Activated CD8-positive, alpha-beta memory T cell treated with anti-CD3 and anti-CD28 coated beads, Interleukin-2, amount 50 U/mL, for 1 hour (primary cell): ENCODE measurements at regions not wholly inside any gene's neighbourhood (a gene's known extent, or its start where the extent isn't known, plus 50 kb on each side); places are given as distances from the start of the nearest gene placed in this dataset.

Source experiments
- DNase-seq: peaks from one replicate; pipeline ENCODE4 v3.0.0-alpha.2; 2020; ENCODE audit errors: extremely low read depth

GRCh38 chr6:138550346-138550767, 51.1 kb upstream of the NHSL1 start:
- DNase-seq: no peak

- DNase-seq: no peak
These were observed 54.9 kb upstream of the NHSL1 start for GRCh38 chr6:138554146-138554545.

GRCh38 chr6:138555421-138555988, 56.2 kb upstream of the NHSL1 start:
- no peak for DNase-seq

DNA sequence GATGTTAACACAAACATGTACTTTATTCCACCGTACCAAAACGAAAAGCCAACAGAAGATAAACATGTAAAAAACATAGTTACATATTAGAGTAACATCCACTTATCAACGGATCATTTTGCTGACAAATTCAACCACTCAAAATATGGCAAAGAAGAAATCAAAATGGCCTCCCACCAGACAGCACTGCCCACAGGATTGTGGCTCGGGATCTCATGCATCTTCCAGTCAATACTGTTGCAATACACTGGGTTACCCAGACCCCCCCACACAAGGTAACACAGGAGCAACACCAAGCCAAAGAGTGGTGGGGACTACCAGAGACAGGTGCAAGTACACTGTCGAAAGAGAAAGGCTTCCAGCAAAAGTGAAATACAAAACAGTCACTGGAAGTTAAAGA, 57.9 kb upstream of the NHSL1 start:
- no peak for DNase-seq

DNA sequence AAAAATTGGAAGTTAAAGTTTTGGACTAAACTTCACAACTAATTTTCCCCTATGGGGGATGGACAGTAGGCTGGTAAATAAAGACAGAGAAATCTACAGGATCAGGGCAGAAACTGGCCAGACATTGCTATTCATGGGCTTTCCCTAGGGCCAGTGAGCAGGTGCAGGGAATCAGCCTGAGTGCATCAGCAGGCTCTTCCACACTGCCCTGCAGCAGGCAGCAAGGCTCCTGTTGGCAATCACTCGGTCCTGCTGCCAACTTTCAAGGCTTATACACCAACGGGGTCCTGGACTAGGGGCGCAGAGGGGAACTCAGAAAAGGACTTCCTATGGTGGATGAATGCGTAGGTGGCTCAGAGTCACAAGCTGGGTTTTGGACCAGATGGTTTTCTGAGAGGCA, 59.8 kb upstream of the NHSL1 start:
- no peak for DNase-seq

GRCh38 chr6:138560130-138560860, 61.0 kb upstream of the NHSL1 start:
- no peak for DNase-seq

DNA sequence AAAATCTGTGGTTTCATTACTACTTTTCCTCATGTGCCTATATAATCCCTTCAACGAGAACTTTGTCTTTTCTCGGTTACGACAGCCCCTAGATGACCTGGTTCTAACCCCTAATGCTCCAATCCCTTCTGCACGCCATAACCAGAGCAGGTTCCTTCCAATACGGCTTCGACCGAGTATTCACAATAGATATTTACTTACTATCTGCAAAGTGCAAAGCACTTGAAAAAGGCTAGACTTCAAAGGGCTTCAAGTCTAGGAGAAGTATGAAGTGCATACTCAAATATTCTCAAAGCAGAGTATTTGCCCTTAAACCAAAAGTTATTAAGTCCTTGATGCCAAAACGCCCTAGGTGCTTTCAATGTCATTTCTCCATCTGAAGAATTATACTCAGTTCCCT, 63.4 kb upstream of the NHSL1 start:
- DNase-seq: no peak

DNA sequence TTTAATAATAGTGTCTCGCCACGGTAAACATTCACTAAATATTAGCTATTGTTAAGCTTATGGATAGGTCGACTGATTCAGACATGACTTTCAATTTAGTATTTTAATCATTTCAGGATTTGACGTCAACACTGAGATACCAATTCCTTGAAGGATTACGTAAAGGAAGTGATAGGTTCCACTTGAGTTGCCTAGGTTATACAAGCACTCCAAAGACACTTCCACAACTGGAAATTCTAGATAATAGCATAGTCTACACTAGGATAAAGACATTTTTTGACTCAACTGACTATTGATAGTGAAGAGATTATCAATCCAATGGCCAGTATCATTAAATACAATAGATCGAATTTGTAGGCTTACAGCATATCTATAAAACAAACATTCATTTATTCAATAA, 63.9 kb upstream of the NHSL1 start:
- DNase-seq: no peak

GRCh38 chr6:138563650-138564049, 64.4 kb upstream of the NHSL1 start:
- DNase-seq: no peak

DNA sequence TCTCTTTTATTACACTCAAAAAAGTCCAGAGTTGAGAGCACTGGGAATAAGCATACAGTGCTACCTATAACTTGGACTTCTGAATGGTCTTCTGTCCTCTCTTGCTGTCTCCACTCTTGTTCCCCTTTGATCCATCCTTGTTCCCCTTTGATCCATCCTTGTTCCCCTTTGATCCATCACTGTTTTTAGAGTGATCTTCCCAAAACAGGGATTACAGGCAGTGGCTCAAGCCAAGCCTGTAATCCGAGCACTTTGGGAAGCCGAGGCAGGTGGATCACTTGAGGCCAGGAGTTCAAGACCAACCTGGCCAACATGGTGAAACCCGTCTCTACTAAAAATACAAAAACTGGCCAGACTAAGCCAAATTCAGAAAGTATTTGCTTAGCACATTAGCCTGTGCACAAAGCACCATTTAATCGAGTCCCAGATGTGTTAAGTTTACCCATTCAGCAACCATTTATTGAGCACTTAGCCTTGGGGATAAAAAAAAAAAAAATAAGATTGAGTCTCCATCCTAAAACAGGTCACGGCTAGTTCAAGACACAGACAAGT, 65.0 kb upstream of the NHSL1 start:
- no peak for DNase-seq

DNA sequence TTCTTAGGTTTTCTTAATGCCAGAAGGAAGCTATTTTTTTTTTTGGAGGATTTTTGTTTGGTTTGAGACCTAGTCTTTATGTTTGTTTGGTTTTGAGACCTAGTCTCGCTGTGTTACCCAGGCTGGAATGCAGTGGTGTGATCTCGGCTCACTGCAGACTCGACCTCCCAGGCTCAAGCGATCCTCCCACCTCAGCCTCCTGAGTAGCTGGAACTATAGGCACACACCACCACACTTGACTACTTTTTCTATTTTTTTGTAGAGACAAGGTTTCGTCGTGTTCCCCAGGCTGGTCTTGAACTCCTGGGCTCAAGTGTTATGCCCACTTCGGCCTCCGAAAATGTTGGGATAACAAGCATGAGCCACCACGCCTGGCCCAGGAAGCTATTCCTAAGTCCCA, 67.8 kb upstream of the NHSL1 start:
- no peak for DNase-seq

DNA sequence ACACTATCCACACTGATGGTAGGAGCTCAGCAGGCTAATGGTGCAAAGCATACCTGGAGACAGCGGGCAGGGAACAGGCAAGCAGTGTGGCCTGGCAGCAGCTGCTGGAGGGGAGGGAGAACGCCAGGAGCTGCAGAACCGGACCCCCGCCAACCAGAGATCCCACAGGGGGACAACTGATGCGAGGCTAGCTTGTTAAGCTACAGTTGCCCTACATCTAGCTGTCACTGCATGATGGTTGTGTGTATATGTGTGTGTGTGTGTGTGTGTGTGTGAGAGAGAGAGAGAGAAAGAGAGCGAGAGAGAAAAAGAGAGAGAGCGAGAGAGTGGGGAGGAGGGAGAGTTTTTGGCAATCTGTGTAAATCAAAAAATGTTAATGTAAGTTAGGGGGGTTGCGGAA, 69.7 kb upstream of the NHSL1 start:
- no peak for DNase-seq

GRCh38 chr6:138569554-138569953, 70.3 kb upstream of the NHSL1 start:
- DNase-seq: no peak

- DNase-seq: no peak
These were observed 70.9 kb upstream of the NHSL1 start for GRCh38 chr6:138569970-138570724.

GRCh38 chr6:138570725-138571029, 71.4 kb upstream of the NHSL1 start:
- no peak for DNase-seq

- no peak for DNase-seq
These were observed 71.9 kb upstream of the NHSL1 start for GRCh38 chr6:138571181-138571580.

DNA sequence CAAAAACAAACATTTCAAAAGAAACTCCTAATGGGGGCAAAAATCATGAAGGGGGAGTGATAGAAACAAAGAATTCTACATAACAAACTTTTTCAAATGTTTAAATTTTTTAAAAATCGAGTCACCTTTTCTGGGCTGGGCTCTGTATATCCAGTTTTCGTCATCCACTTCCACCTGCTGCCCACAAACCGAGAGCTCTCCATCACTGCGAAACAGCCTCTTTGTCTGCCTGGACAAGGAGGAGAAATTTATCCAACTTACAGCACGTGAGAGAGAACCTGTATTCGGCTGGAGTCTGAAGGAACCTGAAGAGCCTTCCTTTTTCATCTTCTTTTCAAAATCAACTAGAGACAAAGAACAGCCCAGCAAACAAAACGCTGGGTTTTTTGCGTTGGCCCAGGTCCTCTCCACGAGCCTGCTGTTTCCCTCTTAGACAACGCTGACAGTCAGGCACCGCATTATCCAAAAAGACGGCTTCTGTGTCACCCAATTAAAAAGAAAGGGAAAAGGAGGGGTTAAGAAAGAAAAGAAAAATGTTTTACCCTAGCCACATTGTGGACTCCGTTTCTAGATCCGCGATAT, 72.4 kb upstream of the NHSL1 start:
- no peak for DNase-seq

DNA sequence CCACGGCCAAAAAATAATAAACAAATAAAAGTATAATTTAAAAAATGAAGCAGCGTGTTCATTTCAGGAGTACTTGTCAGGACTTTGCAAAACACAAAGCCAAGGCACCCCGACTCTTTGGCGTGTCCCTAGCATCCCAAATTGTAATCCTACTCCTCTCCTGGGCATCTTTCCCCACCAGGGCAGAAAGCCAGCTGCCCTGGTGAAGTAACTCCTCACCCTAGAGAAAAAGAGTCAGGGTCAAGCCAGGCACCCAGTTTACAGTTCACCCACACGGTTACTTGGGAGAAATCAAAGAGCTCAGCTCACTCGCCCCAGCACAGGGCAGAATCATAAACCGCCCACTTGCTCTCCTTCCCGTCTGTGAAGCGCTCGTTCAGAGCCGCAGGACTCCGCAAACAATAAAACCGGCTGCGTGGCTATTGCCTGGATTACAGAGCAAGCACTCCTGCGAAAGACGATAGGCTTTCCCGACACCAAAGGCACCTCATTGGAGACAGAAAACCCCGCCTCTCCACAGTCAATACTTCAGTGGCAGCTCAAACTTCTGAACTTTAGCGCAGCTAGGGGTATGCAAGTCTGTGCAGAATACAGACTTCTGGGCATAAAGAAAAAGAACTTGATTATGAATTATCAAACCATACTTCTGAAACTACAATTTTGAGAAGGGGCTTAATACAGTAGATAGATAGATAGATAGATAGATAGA, 73.0 kb upstream of the NHSL1 start:
- no peak for DNase-seq

GRCh38 chr6:138572885-138573284, 73.6 kb upstream of the NHSL1 start:
- DNase-seq: no peak

- DNase-seq: no peak
These were observed 76.0 kb upstream of the NHSL1 start for GRCh38 chr6:138575257-138575656.

DNA sequence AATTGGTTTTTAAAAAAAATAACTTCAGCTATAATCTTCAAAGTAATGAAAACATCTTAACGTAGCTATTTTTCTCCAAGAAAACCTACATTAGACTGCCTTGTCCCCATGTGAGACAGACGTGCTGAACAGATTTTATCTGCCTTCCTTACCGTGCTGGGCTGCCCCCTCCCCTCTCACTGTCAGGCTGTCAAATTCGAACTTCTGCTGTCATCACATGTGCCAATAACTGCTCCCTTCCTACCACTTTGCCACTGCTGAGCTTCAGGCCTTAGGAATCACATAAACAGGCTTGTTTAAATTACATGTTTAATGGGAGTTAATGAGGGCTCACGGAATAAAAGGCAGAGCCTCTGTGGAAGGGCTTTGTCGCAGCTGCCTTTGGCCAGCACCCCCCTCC, 77.0 kb upstream of the NHSL1 start:
- DNase-seq: no peak
